HepG2 (cell line): ENCODE measurements at regions not wholly inside any gene's neighbourhood (a gene's known extent, or its start where the extent isn't known, plus 50 kb on each side); places are given as distances from the start of the nearest gene placed in this dataset.

ENCODE experiments used
- ATAC-seq: fragments of 200-7000 bp; cut with Tn5 transposase; 3 replicates; pipeline ENCODE4 v1.9.1; 2020; ENCODE audit warnings: mild to moderate bottlenecking, moderate library complexity
- BruUV-seq: library from RNA; stranded (reverse); fragments of 400-500 nt; replicated peaks from 2 replicates; lab custom pipeline; 2021; lab: Mats Ljungman, UMichigan
- CTCF ChIA-PET: fragments of 300-600 bp; formaldehyde crosslinking; extraction: SDS; loops from one replicate; lab custom pipeline; 2021; ENCODE audit warnings: low total read pairs, inconsistent platforms, low intra/inter-chr PET ratio; lab: Yijun Ruan, JAX
- POLR2A ChIA-PET: fragments of 350-600 bp; sonication (Branson Sonifier 250); formaldehyde crosslinking; loops from one replicate; lab custom pipeline; 2020; ENCODE audit warnings: antibody characterized with exemption, inconsistent platforms; lab: Yijun Ruan, JAX
- DNase-seq: peaks from one replicate; pipeline ENCODE4 v3.0.0-alpha.2; 2015; ENCODE audit warnings: low spot score
- FAIRE-seq: peaks from 3 replicates; lab custom pipeline; 2011; peaks lifted over from hg19 to GRCh38; lab: Jason Lieb, UNC
- H2AFZ ChIP-seq: one replicate; pipeline ENCODE4 v1.6.1; 2011; ENCODE audit warnings: low read length, inconsistent platforms
- H3K27ac ChIP-seq: fragments of 300-600 bp; 3 replicates; pipeline ENCODE4 v1.8.0; 2011; ENCODE audit warnings: mixed run types, mild to moderate bottlenecking, mixed read lengths, low read length, inconsistent platforms; ENCODE audit not compliant: insufficient read depth; ENCODE audit errors: extremely low read length
- H3K27me3 ChIP-seq, 2 experiments: fragments of 200-600 bp in 1 of 2; 2 replicates in 1 of 2; 3 replicates in 1 of 2; pipeline versions ENCODE4 v1.6.0 to v1.8.0; 2011; ENCODE audit warnings: low read length in 2 of 2, mild to moderate bottlenecking in 2 of 2, moderate library complexity in 2 of 2, inconsistent platforms in 1 of 2; ENCODE audit not compliant: insufficient read depth in 2 of 2, control insufficient read depth in 1 of 2
- H3K36me3 ChIP-seq, 2 experiments: fragments of 200-600 bp in 1 of 2; replicated peaks in 1 of 2; 2 replicates in 1 of 2; 3 replicates in 1 of 2; pipeline versions ENCODE4 v1.5.1 to v1.8.0; 2011; ENCODE audit warnings: low read length in 2 of 2, inconsistent platforms in 1 of 2; ENCODE audit not compliant: insufficient read depth in 2 of 2, control insufficient read depth in 1 of 2
- H3K4me1 ChIP-seq: 2 replicates; pipeline ENCODE4 v1.5.1; 2012; ENCODE audit warnings: low read length, inconsistent platforms; ENCODE audit not compliant: insufficient read depth
- H3K4me2 ChIP-seq: 2 replicates; pipeline ENCODE4 v1.6.0; 2011; ENCODE audit warnings: low read depth, low read length, inconsistent platforms
- H3K4me3 ChIP-seq, 3 experiments: fragments of 200-600 bp in 1 of 3; sonication (generic), shearing (Covaris generic) in 1 of 3; replicated peaks in 1 of 3; 2 replicates each; pipeline ENCODE4 v1.5.1; 2011 to 2016; ENCODE audit warnings: low read length in 3 of 3, inconsistent platforms in 2 of 3, low read depth in 2 of 3, mild to moderate bottlenecking in 2 of 3, control low read depth in 1 of 3, mixed read lengths in 1 of 3; ENCODE audit not compliant: insufficient read depth in 1 of 3
- H3K79me2 ChIP-seq: one replicate; pipeline ENCODE4 v1.6.1; 2011; ENCODE audit warnings: low read length, inconsistent platforms; ENCODE audit not compliant: insufficient read depth
- H3K9ac ChIP-seq: 2 replicates; pipeline ENCODE4 v1.6.0; 2011; ENCODE audit warnings: mild to moderate bottlenecking, low read depth, low read length, inconsistent platforms; ENCODE audit not compliant: insufficient read depth
- H3K9me3 ChIP-seq: 2 replicates; pipeline ENCODE4 v1.5.1; 2012; ENCODE audit warnings: mild to moderate bottlenecking, low read length
- H4K20me1 ChIP-seq: 2 replicates; pipeline ENCODE4 v1.6.0; 2011; ENCODE audit warnings: inconsistent platforms, mild to moderate bottlenecking, low read length, moderate library complexity; ENCODE audit not compliant: insufficient read depth
- CENPX ChIP-seq: sonication (generic); formaldehyde crosslinking; IDR thresholded peaks from 2 replicates; pipeline ENCODE4 v1.9.0; 2021; ENCODE audit warnings: mild to moderate bottlenecking, missing genetic modification reagents, moderate library complexity
- DNMT1 ChIP-seq: sonication (generic); formaldehyde crosslinking; IDR thresholded peaks from 2 replicates; pipeline ENCODE4 v1.5.1; 2020; ENCODE audit warnings: mild to moderate bottlenecking, missing genetic modification reagents
- ZNF816 ChIP-seq: sonication (generic); formaldehyde crosslinking; IDR thresholded peaks from 2 replicates; pipeline ENCODE4 v1.8.0; 2022; ENCODE audit warnings: missing genetic modification reagents, mild to moderate bottlenecking, borderline replicate concordance
- WGBS: methylation state at CpG from one replicate; pipeline ENCODE4 v1.1.6; 2017; ENCODE audit warnings: low lambda C conversion rate; 5-methylcytosine and 5-hydroxymethylcytosine counted together
- in situ Hi-C: cut with HindIII; loops from 2 replicates; pipeline ENCODE4 v1.10.0; 2017; ENCODE audit warnings: low pct_unique_long_range_greater_than_20kb; ENCODE audit not compliant: extremely low pct_ligation_motif_present
- intact Hi-C: fragments of 100-400 bp; cut with micrococcal nuclease; formaldehyde crosslinking; loops from one replicate; pipeline ENCODE4 v1.10.0; 2022; ENCODE audit not compliant: unreplicated experiment
- TF ChIP-seq, protein P1 (sequence below): sonication (generic); formaldehyde crosslinking; IDR thresholded peaks from 2 replicates; pipeline ENCODE4 v1.4.0; 2020; ENCODE audit warnings: missing genetic modification reagents
- TF ChIP-seq, protein P2 (sequence below): sonication (generic); formaldehyde crosslinking; IDR thresholded peaks from 2 replicates; pipeline ENCODE4 v1.4.0; 2020; ENCODE audit warnings: mild to moderate bottlenecking, low read depth, missing genetic modification reagents

DNA sequence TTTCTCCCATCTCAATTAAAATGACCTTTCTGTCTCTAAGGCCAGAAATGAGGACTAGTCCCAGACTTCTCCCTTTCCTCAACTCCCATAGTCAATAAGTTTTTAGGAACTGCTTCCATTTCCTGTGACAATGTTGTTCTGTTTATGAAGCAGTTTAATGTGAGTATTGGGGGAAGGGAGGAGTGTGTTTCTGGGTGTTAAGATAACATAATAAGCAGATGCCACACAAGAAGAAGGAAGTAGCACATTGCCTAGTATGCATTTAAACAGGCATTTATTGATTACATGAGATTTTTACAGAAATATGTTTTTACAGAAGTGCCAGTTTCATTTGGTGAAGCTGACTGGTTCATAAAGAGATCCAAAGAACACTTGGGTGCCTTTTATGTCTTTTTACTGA, 65.6 kb upstream of the TNR start:
- TF ChIP-seq, protein P1, sequence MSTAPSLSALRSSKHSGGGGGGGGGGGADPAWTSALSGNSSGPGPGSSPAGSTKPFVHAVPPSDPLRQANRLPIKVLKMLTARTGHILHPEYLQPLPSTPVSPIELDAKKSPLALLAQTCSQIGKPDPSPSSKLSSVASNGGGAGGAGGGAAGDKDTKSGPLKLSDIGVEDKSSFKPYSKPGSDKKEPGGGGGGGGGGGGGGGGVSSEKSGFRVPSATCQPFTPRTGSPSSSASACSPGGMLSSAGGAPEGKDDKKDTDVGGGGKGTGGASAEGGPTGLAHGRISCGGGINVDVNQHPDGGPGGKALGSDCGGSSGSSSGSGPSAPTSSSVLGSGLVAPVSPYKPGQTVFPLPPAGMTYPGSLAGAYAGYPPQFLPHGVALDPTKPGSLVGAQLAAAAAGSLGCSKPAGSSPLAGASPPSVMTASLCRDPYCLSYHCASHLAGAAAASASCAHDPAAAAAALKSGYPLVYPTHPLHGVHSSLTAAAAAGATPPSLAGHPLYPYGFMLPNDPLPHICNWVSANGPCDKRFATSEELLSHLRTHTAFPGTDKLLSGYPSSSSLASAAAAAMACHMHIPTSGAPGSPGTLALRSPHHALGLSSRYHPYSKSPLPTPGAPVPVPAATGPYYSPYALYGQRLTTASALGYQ (CRISPR knock-in tag), result no peak
- TF ChIP-seq DNMT1 (no peak), CENPX (no peak)
- TF ChIP-seq, protein P2, sequence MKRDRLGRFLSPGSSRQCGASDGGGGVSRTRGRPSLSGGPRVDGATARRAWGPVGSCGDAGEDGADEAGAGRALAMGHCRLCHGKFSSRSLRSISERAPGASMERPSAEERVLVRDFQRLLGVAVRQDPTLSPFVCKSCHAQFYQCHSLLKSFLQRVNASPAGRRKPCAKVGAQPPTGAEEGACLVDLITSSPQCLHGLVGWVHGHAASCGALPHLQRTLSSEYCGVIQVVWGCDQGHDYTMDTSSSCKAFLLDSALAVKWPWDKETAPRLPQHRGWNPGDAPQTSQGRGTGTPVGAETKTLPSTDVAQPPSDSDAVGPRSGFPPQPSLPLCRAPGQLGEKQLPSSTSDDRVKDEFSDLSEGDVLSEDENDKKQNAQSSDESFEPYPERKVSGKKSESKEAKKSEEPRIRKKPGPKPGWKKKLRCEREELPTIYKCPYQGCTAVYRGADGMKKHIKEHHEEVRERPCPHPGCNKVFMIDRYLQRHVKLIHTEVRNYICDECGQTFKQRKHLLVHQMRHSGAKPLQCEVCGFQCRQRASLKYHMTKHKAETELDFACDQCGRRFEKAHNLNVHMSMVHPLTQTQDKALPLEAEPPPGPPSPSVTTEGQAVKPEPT, result no peak
- Histone ChIP-seq H2AFZ (no peak overlapping the region), H3K4me1 (no peaks in the 10 kb centered on the region), H3K79me2 (no peaks in the 10 kb centered on the region), H3K36me3 (no peaks in the 10 kb centered on the region), H3K4me2 (no peak overlapping the region), H3K27ac (no peak overlapping the region), H4K20me1 (no peaks in the 10 kb centered on the region), H3K27me3 (0 out of 5 replicates have a peak, but pooled peaks cover 0 to 8% of the 10 kb centered on the region in 2 experiments), H3K9me3 (no peaks in the 10 kb centered on the region), H3K9ac (no peak overlapping the region), H3K4me3 (no peak overlapping the region)
- DNase-seq (no peak), ATAC-seq (no peak), FAIRE-seq (no peak)
- in situ Hi-C loops (no loop called here), intact Hi-C loops (no loop called here)
- BruUV-seq, result no TSS peak
- ChIA-PET POLR2A (no interaction called here), CTCF (no interaction called here)

DNA sequence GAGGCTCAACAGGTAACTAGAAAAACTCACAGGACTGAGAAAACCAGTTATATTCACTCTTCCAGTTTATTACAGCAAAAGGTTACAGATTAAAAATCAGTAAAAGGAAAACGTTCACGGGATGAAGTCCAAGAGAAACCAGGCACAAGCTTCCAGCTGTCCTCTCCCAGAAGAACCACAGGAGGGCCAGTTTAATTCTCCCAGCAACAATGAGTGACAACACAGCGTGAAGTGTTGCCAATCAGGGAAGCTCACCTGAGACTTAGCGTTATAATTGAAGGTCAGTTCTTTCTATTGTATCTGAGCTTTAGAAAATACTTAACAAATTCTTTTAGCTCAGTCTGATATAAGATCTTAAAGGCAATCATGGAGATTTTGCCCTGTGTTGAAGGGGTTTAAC, 65.2 kb upstream of the TNR start:
- no TSS peak for BruUV-seq
- Histone ChIP-seq H3K27ac (no peak overlapping the region), H3K4me2 (no peak overlapping the region), H4K20me1 (no peaks in the 10 kb centered on the region), H3K79me2 (no peaks in the 10 kb centered on the region), H3K27me3 (0 out of 5 replicates have a peak, but pooled peaks cover 0 to 8% of the 10 kb centered on the region in 2 experiments), H2AFZ (no peak overlapping the region), H3K36me3 (no peaks in the 10 kb centered on the region), H3K4me1 (no peaks in the 10 kb centered on the region), H3K9ac (no peak overlapping the region), H3K9me3 (no peaks in the 10 kb centered on the region), H3K4me3 (no peak overlapping the region)
- in situ Hi-C loops (no loop called here), intact Hi-C loops (no loop called here)
- ATAC-seq, result no peak
- 24% methylated on average over 4 of the region's 4 CpGs for WGBS
- no peak for FAIRE-seq
- POLR2A ChIA-PET, result no interaction called here
- CTCF ChIA-PET, result no interaction called here
- TF ChIP-seq ZNF816 (CRISPR knock-in tag), result no peak
- no peak for DNase-seq
